NCI-H2227 (cell line): ENCODE measurements at regions not wholly inside any gene's neighbourhood (a gene's known extent, or its start where the extent isn't known, plus 50 kb on each side); places are given as distances from the start of the nearest gene placed in this dataset.
"Not testable (repeated sequence)": the region's sequence is repeated elsewhere in the genome, so short reads cannot be mapped to it uniquely, and the experiment has no call there.

Experiments
- DNase-seq: peaks from one replicate; lab custom pipeline; 2025; ENCODE audit not compliant: unreplicated experiment; lab: John Stamatoyannopoulos, UW

- DNase-seq, result no peak
Measured at GRCh38 chr7:68712956-68713495, 885.2 kb upstream of the AUTS2 start.

- DNase-seq, result not testable (repeated sequence)
Measured at GRCh38 chr7:68714135-68714534, 884.1 kb upstream of the AUTS2 start.

- no peak for DNase-seq
Measured at GRCh38 chr7:68715907-68716306, 882.4 kb upstream of the AUTS2 start.

DNA sequence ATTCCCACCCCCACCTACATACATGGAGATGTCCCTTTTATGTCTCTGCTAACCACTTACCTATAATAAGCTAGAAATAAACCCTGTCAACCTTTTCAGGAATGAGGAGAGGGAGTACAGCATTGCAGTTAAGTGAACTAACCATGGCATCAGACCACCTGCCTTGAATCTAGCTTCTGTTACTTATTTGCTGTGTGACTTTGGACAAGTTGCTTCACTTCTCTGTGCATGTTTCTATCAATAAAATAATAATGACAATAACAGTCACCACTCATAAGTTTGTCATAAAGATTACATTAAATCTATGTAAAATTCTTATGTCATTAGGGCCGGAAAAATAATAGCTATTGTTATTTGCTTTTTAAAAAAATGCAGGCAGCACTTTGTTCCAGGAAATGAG is 881.1 kb upstream of the AUTS2 start:
- DNase-seq, result no peak

DNA sequence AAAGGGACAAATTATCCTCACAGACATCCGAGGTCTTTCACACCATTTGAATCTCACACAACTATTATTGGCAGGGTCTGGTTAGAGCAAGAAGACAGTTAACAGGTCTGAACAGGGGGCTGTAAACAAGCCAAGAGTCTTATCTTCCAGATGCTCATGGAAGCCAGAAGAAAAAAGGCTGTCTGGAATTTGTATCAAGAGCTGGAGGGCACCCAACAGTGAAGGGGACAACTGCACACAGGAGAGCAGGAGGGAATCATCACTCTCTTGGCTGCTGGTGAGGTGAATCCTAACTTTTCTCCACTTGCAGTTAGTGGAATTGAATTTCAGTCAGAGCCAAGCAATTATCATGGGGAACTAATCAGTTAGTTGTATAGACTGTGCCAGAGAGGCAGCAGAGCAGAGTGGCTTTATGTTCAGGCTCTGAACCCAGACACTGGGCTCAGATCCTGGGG is 880.2 kb upstream of the AUTS2 start:
- DNase-seq, result no peak

DNA sequence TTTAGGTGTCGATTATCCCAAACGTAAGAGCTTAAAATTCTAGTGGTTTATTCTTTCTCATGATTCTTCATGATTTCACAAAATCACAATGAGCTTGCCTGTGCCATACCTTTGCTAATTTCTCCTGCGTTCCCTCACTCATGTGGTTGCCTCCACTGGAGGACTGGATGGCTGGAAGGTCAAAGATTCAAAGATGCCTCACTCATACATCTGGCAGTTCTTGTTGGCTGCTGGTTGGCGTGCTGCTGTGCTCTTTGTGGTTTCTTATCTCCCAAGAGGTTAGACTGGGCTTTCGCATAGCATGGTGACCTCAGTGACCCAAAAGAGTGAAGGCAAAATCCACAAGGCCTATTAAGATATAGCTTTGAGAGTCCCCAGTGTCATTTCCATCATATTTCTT is 877.6 kb upstream of the AUTS2 start:
- DNase-seq, result no peak

- no peak for DNase-seq
Measured at GRCh38 chr7:68722044-68722443, 876.2 kb upstream of the AUTS2 start.

DNA sequence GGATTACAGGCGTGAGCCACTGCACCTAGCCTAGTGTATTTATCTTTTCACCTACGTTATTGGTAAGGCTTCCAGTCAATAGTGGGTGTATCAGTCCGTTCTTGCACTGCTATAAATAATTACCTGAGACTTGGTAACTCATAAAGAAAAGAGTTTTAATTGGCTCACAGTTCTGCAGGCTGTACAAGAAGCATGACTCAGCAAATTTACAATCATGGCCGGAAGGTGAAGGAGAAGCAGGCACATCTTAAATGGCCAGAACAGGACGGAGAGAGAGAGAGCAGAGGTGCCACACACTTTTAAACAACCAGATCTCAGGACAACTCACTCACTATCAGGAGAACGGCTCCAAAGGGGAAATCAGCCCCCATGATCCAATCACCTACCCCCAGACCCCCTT is 873.3 kb upstream of the AUTS2 start:
- DNase-seq, result no peak

GRCh38 chr7:68725843-68726785 is 872.2 kb upstream of the AUTS2 start:
- no peak for DNase-seq

DNA sequence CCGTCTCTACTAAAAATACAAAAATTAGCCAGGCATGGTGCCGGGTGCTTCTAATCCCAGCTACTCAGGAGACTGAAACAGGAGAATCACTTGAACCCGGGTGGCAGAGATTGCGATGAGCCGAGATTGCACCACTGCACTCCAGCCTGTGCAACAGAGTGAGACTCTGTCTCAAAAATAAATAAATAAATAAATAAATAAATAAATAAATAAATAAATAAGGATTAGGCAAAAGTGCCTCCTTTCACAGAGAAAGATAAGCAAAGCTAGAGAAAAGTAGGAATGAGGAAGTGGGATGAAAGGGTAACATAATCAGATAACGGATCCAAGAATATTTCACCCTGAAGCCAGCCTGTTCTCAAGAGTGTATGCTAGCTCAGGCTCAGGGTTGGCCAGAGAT is 869.6 kb upstream of the AUTS2 start:
- not testable (repeated sequence) for DNase-seq

GRCh38 chr7:68729371-68729770 is 868.9 kb upstream of the AUTS2 start:
- DNase-seq, result no peak

GRCh38 chr7:68730194-68730593 is 868.1 kb upstream of the AUTS2 start:
- no peak for DNase-seq

DNA sequence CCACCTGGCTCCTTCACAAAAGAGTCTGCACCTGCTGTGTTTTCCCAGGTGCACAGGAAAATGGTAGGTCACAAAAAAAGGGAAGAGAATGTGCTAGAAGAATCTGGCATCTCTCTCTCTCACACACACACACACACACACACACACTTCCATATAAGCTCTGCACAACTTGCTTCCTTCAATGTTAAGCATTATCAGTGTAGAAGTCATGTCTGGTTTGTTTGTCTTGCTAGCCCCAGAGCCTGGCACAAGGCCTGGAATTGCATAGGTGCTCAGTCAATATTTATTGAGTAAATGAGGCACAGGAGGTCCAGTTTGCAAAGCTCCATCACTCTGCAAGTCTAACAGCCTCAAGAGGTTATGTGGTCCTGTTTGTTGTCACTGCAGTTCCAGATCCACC is 867.3 kb upstream of the AUTS2 start:
- DNase-seq, result no peak

DNA sequence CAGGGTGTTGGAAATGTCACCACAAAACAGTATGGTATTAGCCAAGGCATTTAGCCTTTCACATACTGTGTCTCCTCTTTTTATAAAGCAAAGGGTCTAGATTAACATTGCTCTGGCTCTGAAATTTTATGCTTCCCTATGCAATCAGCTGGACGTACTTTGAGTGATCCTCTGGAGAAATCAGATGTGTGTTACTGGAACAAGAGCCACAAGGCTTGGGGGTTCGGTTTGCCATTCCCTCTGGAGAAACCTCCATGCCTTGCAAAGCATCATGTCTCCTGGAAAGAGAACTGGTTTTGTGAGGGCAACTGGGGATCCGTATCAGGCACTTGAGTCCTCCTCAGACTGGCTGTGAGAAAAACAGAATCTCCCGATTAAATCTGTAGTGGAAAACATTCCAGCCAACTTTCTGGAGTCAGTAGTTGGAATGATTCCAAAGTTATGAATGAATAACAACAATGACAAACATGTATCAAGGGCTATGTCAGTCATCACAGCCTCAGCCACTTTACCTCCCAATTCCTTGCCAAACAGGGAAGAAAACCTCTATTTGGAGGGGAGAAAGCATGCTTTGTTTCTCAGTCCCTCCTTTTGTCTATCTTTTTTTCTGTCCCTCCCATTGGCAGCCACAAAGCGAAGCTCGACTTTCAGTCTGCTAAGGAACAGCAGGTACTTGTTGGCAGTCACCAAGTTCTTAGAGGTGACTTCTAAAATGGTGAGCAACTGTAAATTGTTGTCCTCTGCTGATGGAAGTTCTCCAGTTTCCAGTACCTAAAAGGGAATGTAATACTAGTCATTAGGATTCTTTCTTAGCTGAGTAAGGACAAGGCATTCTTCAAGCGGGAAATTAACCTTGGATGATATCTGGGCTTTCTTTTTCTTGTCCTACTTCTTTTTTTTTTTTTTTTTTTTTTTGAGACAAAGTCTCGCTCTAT is 864.8 kb upstream of the AUTS2 start:
- DNase-seq, result no peak

GRCh38 chr7:68734431-68734830 is 863.8 kb upstream of the AUTS2 start:
- DNase-seq, result no peak

DNA sequence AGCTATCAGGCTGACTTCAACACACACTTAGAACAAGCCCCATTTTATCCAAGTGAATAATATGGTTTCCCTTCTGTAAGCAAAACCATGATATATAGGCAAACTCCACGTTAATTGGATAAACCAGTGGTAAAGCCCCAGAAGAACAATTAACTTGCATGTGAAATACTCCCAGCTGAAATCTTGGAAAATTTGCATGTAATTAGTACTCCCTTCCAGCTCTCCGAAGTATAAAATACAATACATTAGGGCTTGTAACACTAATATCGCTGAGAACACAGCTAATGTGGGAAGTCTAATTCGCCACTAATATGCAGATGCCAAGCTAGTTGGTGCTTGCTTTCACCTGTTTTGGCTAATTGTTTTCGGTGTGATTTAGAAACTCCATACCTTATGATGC is 859.0 kb upstream of the AUTS2 start:
- DNase-seq, result no peak

- DNase-seq, result no peak
Measured at GRCh38 chr7:68744036-68744435, 854.2 kb upstream of the AUTS2 start.

- no peak for DNase-seq
Measured at GRCh38 chr7:68748934-68749900, 849.1 kb upstream of the AUTS2 start.

DNA sequence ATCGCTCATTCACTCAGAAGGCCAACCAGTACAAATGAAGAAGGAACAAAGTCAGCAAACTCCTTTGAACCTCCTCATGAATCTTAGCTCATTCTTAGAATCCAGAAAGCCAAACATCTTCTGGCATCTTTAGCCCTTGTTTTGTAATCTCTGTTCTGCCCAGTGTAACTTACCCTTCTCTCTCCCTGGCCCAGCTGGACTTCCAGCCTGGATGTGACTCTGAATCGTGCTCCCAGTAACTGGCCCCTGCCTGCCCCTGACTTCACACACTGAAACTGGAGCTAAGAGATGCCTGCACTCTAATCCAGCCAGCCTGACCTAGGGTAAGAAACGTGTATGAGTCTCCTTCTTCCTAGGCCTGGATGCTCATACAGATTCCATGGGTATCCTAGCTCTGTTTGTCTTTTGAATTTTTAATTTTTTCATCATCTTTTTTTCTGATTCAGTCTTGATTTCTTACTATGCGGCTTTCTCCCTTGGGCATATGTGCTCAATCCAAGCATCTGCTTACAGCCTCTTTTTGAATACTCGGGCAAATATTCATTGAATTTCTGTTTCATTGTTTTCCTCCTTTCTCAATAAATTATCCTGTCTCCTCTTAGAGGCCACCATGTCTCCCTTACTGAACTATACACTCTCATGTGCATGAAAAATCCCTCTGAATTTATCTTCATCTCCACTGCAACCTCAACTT is 845.6 kb upstream of the AUTS2 start:
- no peak for DNase-seq

- DNase-seq, result no peak
Measured at GRCh38 chr7:68754414-68754813, 843.9 kb upstream of the AUTS2 start.
